Prostate gland (tissue), 2 donors: ENCODE measurements at regions not wholly inside any gene's neighbourhood (a gene's known extent, or its start where the extent isn't known, plus 50 kb on each side); places are given as distances from the start of the nearest gene placed in this dataset.

Source experiments
- POLR2A ChIP-seq: fragments of 450-650 bp; IDR thresholded peaks from one replicate; pipeline ENCODE4 v1.6.1; 2016; ENCODE audit warnings: antibody characterized with exemption, mild to moderate bottlenecking
- POLR2AphosphoS5 ChIP-seq: sonication (generic); formaldehyde crosslinking; IDR thresholded peaks from one replicate; pipeline ENCODE4 v1.6.1; 2017; ENCODE audit warnings: antibody characterized with exemption
- TF ChIP-seq, protein P1 (sequence below), 4 experiments: fragments of 200-600 bp in 2 of 4; fragments of 450-650 bp in 2 of 4; sonication (generic) in 2 of 4; IDR thresholded peaks; 1 replicate in 3 of 4; 2 replicates in 1 of 4; pipeline ENCODE4 v1.5.1; 2016 to 2019; ENCODE audit warnings: antibody characterized with exemption in 4 of 4, mild to moderate bottlenecking in 2 of 4, moderate library complexity in 2 of 4

DNA sequence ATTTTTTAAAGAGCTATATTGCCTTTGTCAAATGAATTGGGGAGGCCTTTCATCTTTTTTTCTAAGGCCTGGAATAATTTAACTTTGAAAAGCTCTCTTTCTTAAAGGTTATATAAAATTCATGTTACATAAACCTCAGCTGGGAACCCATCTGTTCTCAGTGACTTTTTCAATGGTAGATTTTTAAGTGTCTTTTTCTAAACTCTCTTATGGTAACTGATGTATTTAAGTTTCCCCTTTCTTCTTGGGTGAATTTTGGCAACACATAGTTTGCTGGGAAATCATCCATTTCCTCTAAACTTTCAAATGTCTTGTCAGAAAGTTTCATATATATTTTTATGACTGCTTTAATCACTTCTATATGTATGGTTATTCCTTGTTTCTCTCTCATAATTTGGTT lies 362.2 kb upstream of the KLF6 start:
- TF ChIP-seq, protein P1, sequence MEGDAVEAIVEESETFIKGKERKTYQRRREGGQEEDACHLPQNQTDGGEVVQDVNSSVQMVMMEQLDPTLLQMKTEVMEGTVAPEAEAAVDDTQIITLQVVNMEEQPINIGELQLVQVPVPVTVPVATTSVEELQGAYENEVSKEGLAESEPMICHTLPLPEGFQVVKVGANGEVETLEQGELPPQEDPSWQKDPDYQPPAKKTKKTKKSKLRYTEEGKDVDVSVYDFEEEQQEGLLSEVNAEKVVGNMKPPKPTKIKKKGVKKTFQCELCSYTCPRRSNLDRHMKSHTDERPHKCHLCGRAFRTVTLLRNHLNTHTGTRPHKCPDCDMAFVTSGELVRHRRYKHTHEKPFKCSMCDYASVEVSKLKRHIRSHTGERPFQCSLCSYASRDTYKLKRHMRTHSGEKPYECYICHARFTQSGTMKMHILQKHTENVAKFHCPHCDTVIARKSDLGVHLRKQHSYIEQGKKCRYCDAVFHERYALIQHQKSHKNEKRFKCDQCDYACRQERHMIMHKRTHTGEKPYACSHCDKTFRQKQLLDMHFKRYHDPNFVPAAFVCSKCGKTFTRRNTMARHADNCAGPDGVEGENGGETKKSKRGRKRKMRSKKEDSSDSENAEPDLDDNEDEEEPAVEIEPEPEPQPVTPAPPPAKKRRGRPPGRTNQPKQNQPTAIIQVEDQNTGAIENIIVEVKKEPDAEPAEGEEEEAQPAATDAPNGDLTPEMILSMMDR (IDR thresholded peaks at IDR 0.05): no peak
- no peak for TF ChIP-seq POLR2A
- no peak for TF ChIP-seq POLR2AphosphoS5
